ENCODE measurements at regions not wholly inside any gene's neighbourhood (a gene's known extent, or its start where the extent isn't known, plus 50 kb on each side); places are given as distances from the start of the nearest gene placed in this dataset.
A peak's percentile ranks its signal among the peaks of the same experiment; 100 is the strongest.

DNA sequence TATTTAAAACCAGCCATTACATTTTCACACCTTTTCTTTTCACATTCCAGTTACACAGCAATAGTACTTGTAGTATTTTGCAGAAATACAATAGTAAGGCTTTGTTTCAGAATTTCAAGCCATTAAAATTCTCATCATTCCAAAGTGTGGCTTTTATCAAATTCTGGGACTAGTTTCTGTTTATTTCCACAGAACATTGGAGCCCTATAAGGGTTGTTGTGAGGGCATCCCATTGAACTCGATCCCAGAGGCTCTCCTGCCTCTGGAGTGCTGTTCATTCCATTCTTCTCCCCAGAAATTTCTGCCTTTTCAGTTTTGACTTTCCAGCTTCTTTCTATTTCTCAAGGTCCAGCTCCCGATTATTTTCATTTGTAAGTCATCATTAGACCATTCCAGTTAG, 645.5 kb downstream of the ADGRL2 start:
- DNase-seq (ENCODE audit: low read depth), result no peak

DNA sequence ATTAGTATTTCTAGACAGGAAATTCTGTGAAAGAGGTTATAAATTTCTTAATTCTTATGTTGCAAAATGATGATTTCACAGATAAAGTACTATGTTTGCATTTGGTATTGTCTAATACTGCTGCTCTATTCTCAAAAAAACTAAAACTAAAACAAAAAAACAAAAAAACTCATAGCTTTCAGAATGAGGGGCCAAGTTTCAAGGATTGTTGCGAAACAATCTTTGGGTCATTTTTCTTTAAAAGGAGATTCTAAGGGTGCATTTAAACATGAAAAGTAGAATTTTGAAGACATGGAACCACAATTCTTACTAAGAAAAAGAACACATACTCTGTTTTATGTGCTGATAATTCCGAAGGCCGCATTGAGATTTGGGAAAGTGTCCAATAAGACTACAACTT, 645.1 kb downstream of the ADGRL2 start:
- DNase-seq (ENCODE audit: low read depth), result no peak

GRCh38 chr1:82445132-82445531, 644.4 kb downstream of the ADGRL2 start:
- no peak for DNase-seq (ENCODE audit: low read depth)

GRCh38 chr1:82441402-82441801, 640.7 kb downstream of the ADGRL2 start:
- no peak for DNase-seq (ENCODE audit: low read depth)

DNA sequence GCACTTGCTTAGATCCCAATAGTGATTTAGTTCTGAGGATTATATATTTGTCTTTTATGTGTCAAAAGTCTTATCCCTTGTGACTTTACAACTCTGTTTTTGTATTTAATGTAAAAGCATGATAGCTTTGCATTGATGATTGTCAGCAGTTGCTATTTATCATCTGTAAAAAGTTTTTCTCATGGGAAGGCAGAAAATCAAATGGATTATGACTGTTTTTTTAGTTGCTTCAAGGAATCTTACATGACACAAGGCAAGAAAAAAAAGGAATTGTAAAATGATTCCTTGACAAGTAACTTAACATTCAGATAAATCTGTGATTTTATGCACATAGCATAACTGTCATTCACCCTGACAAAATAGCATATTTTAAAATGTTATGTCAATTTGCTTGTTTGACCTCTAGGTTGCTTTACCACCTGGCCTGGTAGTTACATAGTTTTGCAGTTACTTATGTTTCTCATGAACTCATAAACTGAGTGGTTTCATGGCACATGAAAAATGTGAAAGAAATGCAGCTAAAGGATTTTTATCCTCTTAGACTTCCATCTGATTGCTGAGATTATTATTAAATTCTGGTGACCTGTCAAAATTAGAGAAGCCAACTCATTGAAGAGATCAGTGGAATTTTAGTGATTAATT, 622.6 kb downstream of the ADGRL2 start:
- DNase-seq (ENCODE audit: low read depth), result no peak

DNA sequence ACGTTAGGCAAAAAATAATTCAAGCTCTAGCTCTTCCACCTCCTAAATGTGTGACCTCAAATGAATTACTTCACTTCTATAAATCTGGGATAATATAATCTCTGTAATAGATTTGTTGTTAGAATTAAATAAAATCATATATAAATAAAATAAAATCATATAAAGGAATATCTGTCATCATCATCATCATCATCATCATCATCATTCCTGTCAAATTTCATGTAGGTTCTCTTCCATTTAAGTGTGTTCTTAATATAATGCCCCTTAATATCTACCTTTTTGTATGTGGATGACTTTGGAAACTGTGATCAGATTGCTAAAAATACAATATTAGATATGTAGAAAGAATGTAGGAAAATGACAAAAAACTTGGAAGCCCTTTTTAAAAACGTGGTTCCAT, 621.0 kb downstream of the ADGRL2 start:
- DNase-seq (ENCODE audit: low read depth), result no peak

GRCh38 chr1:82420584-82420983, 619.9 kb downstream of the ADGRL2 start:
- no peak for DNase-seq (ENCODE audit: low read depth)

DNA sequence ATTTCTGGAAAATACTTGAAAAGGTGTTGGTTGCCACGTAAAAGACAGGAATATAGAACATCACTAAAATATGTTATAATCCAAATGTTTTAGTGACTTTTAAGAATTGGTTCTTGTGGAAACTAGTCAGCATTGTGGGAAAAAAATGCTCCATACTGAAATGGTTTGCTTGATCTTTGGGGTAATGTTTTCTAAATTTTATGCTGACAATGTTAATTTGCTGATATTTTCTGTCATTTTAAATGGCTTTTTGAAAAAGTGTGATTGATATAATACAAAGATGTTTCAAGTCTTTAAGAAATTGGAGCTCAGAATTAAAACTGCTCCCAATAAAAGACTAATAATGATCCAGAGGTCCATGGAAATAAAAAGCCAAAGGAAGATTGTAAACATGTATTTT, 610.9 kb downstream of the ADGRL2 start:
- no peak for DNase-seq (ENCODE audit: low read depth)

DNA sequence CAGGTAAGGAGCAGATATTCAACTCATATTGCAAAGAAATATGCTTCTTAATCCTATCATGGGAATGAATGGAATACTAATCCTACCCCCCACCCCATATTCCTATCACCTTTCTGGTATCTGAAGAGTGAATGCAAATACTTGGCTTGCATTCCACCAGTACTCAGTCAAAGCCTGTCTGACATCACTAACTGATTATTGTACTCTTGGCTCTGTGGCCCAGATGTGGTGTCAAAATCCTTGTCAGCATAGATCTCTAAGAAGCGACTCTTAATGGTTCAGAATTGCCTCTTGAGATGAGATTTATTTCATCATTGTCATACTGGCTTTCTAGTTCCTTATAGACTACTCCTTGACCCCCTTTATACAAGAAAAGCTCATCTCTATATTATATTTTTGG, 604.6 kb downstream of the ADGRL2 start:
- no peak for DNase-seq (ENCODE audit: low read depth)

- DNase-seq (ENCODE audit: low read depth), result no peak
These were observed 600.4 kb downstream of the ADGRL2 start for GRCh38 chr1:82401116-82401515.

- no peak for DNase-seq (ENCODE audit: low read depth)
These were observed 599.8 kb downstream of the ADGRL2 start for GRCh38 chr1:82400521-82400920.

- DNase-seq (ENCODE audit: low read depth), result no peak
These were observed 598.4 kb downstream of the ADGRL2 start for GRCh38 chr1:82399093-82399492.

DNA sequence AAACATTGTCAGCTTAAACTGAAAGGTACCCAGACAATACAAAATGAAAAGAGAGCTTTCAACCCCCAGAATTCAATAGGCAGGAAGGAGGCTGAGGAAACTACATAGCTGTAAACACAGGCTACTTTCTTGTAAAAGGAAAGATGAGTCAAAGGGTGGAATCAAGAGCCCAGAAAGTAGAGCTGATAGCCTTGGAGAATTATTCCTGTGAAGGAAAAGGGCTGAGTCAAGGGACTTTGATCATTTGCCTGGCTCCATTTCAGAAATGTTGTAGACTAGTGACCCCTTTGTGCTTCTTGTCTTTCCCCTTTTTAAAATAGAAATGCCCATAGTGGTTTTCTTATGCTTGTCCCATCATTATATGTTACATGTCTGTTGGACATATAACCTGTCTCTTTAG, 597.6 kb downstream of the ADGRL2 start:
- DNase-seq (ENCODE audit: low read depth), result no peak

DNA sequence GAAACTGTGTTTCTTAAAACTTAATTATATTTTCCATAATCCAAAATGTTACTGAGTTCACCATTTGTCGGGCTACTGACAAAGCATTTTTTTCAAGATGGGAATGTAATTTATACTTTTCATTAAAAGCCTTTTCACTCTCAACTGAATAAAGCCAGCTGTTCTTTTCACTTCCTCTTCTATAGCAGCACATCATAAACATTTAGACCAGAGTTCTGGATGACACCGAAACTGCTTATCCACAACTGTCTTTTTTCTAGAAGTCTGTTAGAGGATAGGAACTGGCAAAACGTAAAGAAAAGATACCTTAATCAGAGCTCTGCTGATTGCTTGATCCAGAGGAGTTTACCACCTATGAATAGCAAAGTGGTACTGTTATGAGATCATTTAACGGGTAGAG, 594.7 kb downstream of the ADGRL2 start:
- no peak for DNase-seq (ENCODE audit: low read depth)

- DNase-seq (ENCODE audit: low read depth), result no peak
These were observed 592.2 kb downstream of the ADGRL2 start for GRCh38 chr1:82392946-82393345.

- peak; percentile 62 for DNase-seq (ENCODE audit: low read depth)
These were observed 591.8 kb downstream of the ADGRL2 start for GRCh38 chr1:82392513-82392912.

DNA sequence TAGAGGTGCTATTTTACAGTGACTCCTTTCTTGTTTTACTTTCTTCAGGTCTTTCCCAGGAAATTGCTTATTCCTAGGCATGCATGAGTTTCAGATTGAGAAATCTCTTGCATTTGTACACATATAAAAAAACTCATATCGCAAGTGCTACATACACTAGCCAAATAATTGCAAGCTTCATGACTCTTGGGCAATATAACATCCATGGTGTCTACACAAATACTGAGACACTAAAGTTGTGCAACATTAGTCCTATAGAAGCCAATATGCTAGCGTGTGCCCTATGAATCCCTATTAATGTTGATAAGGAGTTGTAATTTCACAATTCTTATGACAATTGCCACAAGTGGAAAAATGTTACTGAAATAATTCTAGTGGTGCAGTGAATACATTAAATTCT, 591.0 kb downstream of the ADGRL2 start:
- no peak for DNase-seq (ENCODE audit: low read depth)

DNA sequence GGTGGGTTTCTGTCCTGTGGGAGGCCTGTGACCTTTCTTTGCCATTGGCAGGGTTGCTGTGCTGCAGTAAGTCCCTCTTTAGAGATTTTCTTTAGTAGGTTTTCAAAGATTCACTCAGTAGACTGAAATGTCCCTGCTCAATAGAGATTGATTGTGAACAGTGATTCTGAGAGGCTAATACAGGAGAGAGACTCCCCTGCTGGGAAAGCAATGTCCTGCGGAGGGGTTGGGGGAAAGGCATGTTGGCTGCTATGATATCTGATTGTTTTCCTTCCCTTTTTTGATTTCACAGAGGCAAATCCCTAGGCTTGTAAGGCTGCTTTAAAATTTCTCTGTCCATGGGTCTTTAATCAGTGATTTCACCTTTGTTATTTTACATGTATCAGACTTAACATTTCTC, 589.9 kb downstream of the ADGRL2 start:
- DNase-seq (ENCODE audit: low read depth), result no peak

DNA sequence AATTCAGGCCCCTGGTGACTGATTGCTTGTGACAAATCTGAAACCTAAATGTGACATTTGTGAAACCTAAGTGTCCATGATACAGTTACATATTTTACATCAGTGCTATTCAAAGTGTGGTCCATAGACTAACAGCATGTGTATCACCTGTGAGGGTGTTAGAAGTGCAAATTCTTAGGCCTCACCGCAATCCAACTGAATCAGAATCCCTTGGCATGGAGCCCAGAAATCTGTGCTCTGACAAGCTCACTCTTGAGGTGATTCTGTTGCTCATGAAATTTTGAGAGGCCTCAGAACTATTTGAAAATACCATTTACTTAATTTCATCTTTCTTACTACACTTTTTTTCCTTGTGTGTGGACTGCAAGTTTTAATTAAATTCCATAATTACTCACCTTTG, 587.9 kb downstream of the ADGRL2 start:
- DNase-seq (ENCODE audit: low read depth), result no peak

GRCh38 chr1:82387012-82387366, 586.3 kb downstream of the ADGRL2 start:
- no peak for DNase-seq (ENCODE audit: low read depth)

- no peak for DNase-seq (ENCODE audit: low read depth)
These were observed 585.8 kb downstream of the ADGRL2 start for GRCh38 chr1:82386365-82387011.

DNA sequence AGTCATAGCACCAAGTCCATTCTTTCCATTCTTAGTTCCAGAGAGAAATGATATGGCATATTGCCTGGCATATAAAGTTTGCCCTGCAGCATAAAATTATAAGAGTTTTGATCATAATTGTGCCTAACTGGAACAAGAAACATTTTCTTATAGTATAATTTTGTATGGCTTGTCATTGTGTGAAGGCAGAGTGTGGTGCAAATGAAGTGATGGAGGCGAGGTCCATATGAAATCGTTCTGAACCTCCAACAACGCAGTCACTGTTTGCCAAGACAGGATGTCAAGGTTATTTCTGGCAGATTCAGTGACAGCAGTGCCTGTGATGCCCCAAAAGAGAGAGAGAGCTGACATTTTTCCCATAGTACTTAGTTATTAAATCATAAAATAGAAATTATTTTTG, 584.0 kb downstream of the ADGRL2 start:
- DNase-seq (ENCODE audit: low read depth), result no peak

GRCh38 chr1:82377201-82377884, 576.6 kb downstream of the ADGRL2 start:
- no peak for DNase-seq (ENCODE audit: low read depth)

GRCh38 chr1:82373710-82374109, 573.0 kb downstream of the ADGRL2 start:
- DNase-seq (ENCODE audit: low read depth), result no peak

Data from fibroblast of the conjunctiva (primary cell).